ENCODE measurements at regions not wholly inside any gene's neighbourhood (a gene's known extent, or its start where the extent isn't known, plus 50 kb on each side); places are given as distances from the start of the nearest gene placed in this dataset.

DNA sequence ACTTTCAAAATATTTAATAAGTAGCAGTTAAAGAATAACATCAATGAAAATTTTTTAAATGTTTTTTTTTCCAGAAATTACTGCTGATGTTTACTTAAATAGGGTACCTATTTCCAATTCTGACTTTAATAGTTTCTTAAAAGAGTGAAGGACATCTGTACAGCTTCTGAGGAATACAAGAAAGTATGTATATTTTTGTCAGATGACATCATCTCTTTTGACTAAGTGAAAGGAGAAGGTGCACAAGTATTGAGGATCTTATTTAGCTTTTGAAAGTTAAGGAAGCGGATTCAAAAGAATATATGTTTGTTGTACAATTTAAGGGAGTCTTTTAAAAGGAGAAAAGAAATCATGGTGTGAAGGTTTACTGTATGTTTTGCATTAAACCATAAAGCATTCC lies 90.0 kb upstream of the SLC35B3 start:
- Histone ChIP-seq H3K36me3 (ENCODE audit: control insufficient read depth, insufficient read depth, low read length) (no peaks in the 10 kb centered on the region), H3K27ac (ENCODE audit: low read length) (no peak overlapping the region), H3K27me3 (ENCODE audit: control insufficient read depth, insufficient read depth, low read length) (no peaks in the 10 kb centered on the region), H3K4me3 (ENCODE audit: low read length) (no peak overlapping the region), H3K9me3 (ENCODE audit: control insufficient read depth, insufficient read depth, low read length) (peaks cover 3% of the 10 kb centered on the region), H3K4me1 (ENCODE audit: control insufficient read depth, insufficient read depth, low read length) (no peaks in the 10 kb centered on the region)
- intact Hi-C loops (cut with micrococcal nuclease), result no loop called here
- Mint-ChIP-seq H3K27me3 (ENCODE audit: low read depth in 2 of 2) (no peaks in the 10 kb centered on the region), H3K27ac (no peak overlapping the region), H3K36me3 (no peaks in the 10 kb centered on the region), H3K9me3 (peaks cover 6 to 10% of the 10 kb centered on the region in 2 donors), H3K4me1 (no peaks in the 10 kb centered on the region), H3K4me3 (no peak overlapping the region)
- TF ChIP-seq, protein P1, sequence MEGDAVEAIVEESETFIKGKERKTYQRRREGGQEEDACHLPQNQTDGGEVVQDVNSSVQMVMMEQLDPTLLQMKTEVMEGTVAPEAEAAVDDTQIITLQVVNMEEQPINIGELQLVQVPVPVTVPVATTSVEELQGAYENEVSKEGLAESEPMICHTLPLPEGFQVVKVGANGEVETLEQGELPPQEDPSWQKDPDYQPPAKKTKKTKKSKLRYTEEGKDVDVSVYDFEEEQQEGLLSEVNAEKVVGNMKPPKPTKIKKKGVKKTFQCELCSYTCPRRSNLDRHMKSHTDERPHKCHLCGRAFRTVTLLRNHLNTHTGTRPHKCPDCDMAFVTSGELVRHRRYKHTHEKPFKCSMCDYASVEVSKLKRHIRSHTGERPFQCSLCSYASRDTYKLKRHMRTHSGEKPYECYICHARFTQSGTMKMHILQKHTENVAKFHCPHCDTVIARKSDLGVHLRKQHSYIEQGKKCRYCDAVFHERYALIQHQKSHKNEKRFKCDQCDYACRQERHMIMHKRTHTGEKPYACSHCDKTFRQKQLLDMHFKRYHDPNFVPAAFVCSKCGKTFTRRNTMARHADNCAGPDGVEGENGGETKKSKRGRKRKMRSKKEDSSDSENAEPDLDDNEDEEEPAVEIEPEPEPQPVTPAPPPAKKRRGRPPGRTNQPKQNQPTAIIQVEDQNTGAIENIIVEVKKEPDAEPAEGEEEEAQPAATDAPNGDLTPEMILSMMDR (IDR thresholded peaks at IDR 0.05), result no peak
- no peak for ATAC-seq
- no CpG with 5 or more reads among the region's 1 CpG for WGBS (ENCODE audit: insufficient coverage)
- DNase-seq, result no peak

DNA sequence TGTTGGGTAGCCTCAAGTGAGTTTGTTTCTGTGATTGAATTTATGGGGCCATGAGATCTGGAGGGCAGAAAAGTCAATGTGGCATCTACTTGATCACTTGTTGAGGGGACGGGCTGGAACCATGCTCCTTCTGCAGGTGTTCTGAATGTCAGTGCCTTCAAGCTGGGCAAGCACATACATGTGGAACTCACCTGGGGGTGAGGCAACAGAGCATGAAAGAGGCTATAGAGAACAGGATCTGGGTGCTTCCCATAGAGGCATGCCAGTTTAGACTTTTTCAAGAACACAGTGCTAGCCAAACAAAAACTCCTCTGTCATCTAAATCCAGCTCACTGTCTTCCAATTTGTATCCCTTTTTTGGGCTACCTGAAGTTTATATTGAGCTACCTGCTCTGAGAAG lies 77.8 kb upstream of the SLC35B3 start:
- peaks cover 7 to 13% of the 10 kb centered on the region in 2 donors for H3K9me3 Mint-ChIP-seq
- no peaks in the 10 kb centered on the region for H3K27me3 ChIP-seq (ENCODE audit: control insufficient read depth, insufficient read depth, low read length)
- TF ChIP-seq, protein P1 (IDR thresholded peaks at IDR 0.05), result no peak
- ATAC-seq (no peak), DNase-seq (no peak)
- no peak overlapping the region for H3K27ac ChIP-seq (ENCODE audit: low read length)
- no peaks in the 10 kb centered on the region for H3K4me1 ChIP-seq (ENCODE audit: control insufficient read depth, insufficient read depth, low read length)
- intact Hi-C loops (cut with micrococcal nuclease), result no loop called here
- H3K36me3 ChIP-seq (ENCODE audit: control insufficient read depth, insufficient read depth, low read length), result no peaks in the 10 kb centered on the region
- H3K4me1 Mint-ChIP-seq, result no peaks in the 10 kb centered on the region
- H3K27ac Mint-ChIP-seq, result no peak overlapping the region
- no peak overlapping the region for H3K4me3 Mint-ChIP-seq
- no peaks in the 10 kb centered on the region for H3K27me3 Mint-ChIP-seq (ENCODE audit: low read depth in 2 of 2)
- H3K4me3 ChIP-seq (ENCODE audit: low read length), result no peak overlapping the region
- peaks cover 4% of the 10 kb centered on the region for H3K9me3 ChIP-seq (ENCODE audit: control insufficient read depth, insufficient read depth, low read length)
- no peaks in the 10 kb centered on the region for H3K36me3 Mint-ChIP-seq
- WGBS (ENCODE audit: insufficient coverage), result 89% methylated on average over 1 of the region's 1 CpG

DNA sequence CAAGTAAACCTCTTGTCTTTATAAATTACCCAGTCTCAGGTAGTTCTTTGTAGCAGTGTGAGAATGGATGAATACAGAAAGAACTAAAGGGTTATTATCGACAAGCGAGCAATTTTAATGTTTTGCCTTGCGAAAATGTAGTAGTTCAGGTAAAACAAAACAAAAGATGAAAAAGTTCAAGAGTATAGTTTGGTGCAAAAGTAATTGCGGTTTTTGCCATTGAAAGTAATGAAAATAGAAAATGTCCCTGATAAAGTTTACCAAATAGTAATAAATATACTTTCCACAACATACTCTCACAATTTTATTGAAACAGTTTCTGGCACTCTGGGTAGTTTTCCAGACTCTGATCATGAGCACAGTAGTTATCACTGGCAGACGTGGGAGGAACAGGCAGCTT lies 71.9 kb upstream of the SLC35B3 start:
- no peaks in the 10 kb centered on the region for H3K4me1 Mint-ChIP-seq
- 90% methylated on average over 4 of the region's 5 CpGs for WGBS (ENCODE audit: insufficient coverage)
- intact Hi-C loops (cut with micrococcal nuclease), result no loop called here
- H3K36me3 ChIP-seq (ENCODE audit: control insufficient read depth, insufficient read depth, low read length), result no peaks in the 10 kb centered on the region
- H3K27ac ChIP-seq (ENCODE audit: low read length), result no peak overlapping the region
- TF ChIP-seq, protein P1 (IDR thresholded peaks at IDR 0.05), result no peak
- H3K4me3 ChIP-seq (ENCODE audit: low read length), result no peak overlapping the region
- H3K27ac Mint-ChIP-seq, result no peak overlapping the region
- no peak overlapping the region for H3K4me3 Mint-ChIP-seq
- no peaks in the 10 kb centered on the region for H3K9me3 ChIP-seq (ENCODE audit: control insufficient read depth, insufficient read depth, low read length)
- ATAC-seq (no peak), DNase-seq (no peak)
- peaks cover 4% of the 10 kb centered on the region in 2 donors for H3K9me3 Mint-ChIP-seq
- no peaks in the 10 kb centered on the region for H3K27me3 Mint-ChIP-seq (ENCODE audit: low read depth in 2 of 2)
- no peaks in the 10 kb centered on the region for H3K36me3 Mint-ChIP-seq
- H3K4me1 ChIP-seq (ENCODE audit: control insufficient read depth, insufficient read depth, low read length), result no peaks in the 10 kb centered on the region
- H3K27me3 ChIP-seq (ENCODE audit: control insufficient read depth, insufficient read depth, low read length), result no peaks in the 10 kb centered on the region

DNA sequence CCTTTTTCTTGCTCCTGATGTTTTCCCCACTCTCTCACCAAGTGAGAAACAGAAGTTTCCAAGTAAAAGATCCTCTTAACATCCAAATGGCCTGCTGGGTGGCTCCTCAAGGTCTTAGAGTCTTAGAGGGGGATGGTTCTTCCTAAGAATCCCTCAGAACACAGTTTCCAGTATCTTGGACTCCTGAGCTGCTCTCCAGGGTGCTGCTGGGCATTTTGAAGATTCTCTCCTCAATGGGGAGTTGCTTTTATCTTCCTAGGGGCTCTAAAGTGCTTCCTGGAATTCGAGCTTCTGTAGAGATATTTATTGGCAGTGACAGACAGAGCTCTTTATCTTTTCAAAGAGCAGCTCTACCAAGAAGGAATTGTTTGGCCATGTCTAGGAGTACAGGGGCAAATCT lies 70.8 kb upstream of the SLC35B3 start:
- intact Hi-C loops (cut with micrococcal nuclease), result no loop called here
- no peak overlapping the region for H3K4me3 ChIP-seq (ENCODE audit: low read length)
- no peak overlapping the region for H3K27ac ChIP-seq (ENCODE audit: low read length)
- no peaks in the 10 kb centered on the region for H3K36me3 ChIP-seq (ENCODE audit: control insufficient read depth, insufficient read depth, low read length)
- no peaks in the 10 kb centered on the region for H3K36me3 Mint-ChIP-seq
- peaks cover 2% of the 10 kb centered on the region for H3K9me3 ChIP-seq (ENCODE audit: control insufficient read depth, insufficient read depth, low read length)
- no peak overlapping the region for H3K27ac Mint-ChIP-seq
- no peaks in the 10 kb centered on the region for H3K27me3 ChIP-seq (ENCODE audit: control insufficient read depth, insufficient read depth, low read length)
- ATAC-seq (no peak), DNase-seq (no peak)
- no peak overlapping the region for H3K4me3 Mint-ChIP-seq
- WGBS (ENCODE audit: insufficient coverage), result 27% methylated on average over 1 of the region's 1 CpG
- peaks cover 2% of the 10 kb centered on the region in 2 donors for H3K9me3 Mint-ChIP-seq
- H3K4me1 Mint-ChIP-seq, result no peaks in the 10 kb centered on the region
- H3K27me3 Mint-ChIP-seq (ENCODE audit: low read depth in 2 of 2), result no peaks in the 10 kb centered on the region
- H3K4me1 ChIP-seq (ENCODE audit: control insufficient read depth, insufficient read depth, low read length), result no peaks in the 10 kb centered on the region
- TF ChIP-seq, protein P1 (IDR thresholded peaks at IDR 0.05), result no peak

Measured in natural killer cell (primary cell).